HG03108 (cell line): ENCODE measurements at regions not wholly inside any gene's neighbourhood (a gene's known extent, or its start where the extent isn't known, plus 50 kb on each side); places are given as distances from the start of the nearest gene placed in this dataset.

Experiments
- ATAC-seq: cut with Tn5 transposase; IDR thresholded peaks from one replicate; pipeline ENCODE4 v1.9.1; 2021; ENCODE audit warnings: moderate library complexity; ENCODE audit not compliant: unreplicated experiment

- ATAC-seq: no peak
Observed at GRCh38 chr5:67488885-67489284, 292.3 kb upstream of the CD180 start.

GRCh38 chr5:67487862-67488261 lies 291.3 kb upstream of the CD180 start:
- no peak for ATAC-seq

- ATAC-seq: no peak
Observed at GRCh38 chr5:67483453-67484030, 286.9 kb upstream of the CD180 start.

- no peak for ATAC-seq
Observed at GRCh38 chr5:67481362-67481761, 284.8 kb upstream of the CD180 start.

- no peak for ATAC-seq
Observed at GRCh38 chr5:67478337-67478736, 281.7 kb upstream of the CD180 start.

GRCh38 chr5:67476995-67477394 lies 280.4 kb upstream of the CD180 start:
- no peak for ATAC-seq

GRCh38 chr5:67476531-67476930 lies 279.9 kb upstream of the CD180 start:
- ATAC-seq: no peak

GRCh38 chr5:67475489-67475888 lies 278.9 kb upstream of the CD180 start:
- no peak for ATAC-seq

GRCh38 chr5:67474597-67475238 lies 278.1 kb upstream of the CD180 start:
- no peak for ATAC-seq

GRCh38 chr5:67467110-67467509 lies 270.5 kb upstream of the CD180 start:
- ATAC-seq: no peak

- ATAC-seq: no peak
Observed at GRCh38 chr5:67465537-67466207, 269.1 kb upstream of the CD180 start.

- ATAC-seq: no peak
Observed at GRCh38 chr5:67462147-67462546, 265.5 kb upstream of the CD180 start.

- no peak for ATAC-seq
Observed at GRCh38 chr5:67459253-67459652, 262.7 kb upstream of the CD180 start.

- no peak for ATAC-seq
Observed at GRCh38 chr5:67455970-67456369, 259.4 kb upstream of the CD180 start.

- no peak for ATAC-seq
Observed at GRCh38 chr5:67454957-67455561, 258.5 kb upstream of the CD180 start.

- no peak for ATAC-seq
Observed at GRCh38 chr5:67453111-67453905, 256.7 kb upstream of the CD180 start.

- ATAC-seq: no peak
Observed at GRCh38 chr5:67451640-67452279, 255.2 kb upstream of the CD180 start.

- no peak for ATAC-seq
Observed at GRCh38 chr5:67447732-67448131, 251.1 kb upstream of the CD180 start.

- no peak for ATAC-seq
Observed at GRCh38 chr5:67437905-67438845, 241.6 kb upstream of the CD180 start.

- ATAC-seq: no peak
Observed at GRCh38 chr5:67435032-67435431, 238.4 kb upstream of the CD180 start.
